ENCODE measurements at regions not wholly inside any gene's neighbourhood (a gene's known extent, or its start where the extent isn't known, plus 50 kb on each side); places are given as distances from the start of the nearest gene placed in this dataset.

DNA sequence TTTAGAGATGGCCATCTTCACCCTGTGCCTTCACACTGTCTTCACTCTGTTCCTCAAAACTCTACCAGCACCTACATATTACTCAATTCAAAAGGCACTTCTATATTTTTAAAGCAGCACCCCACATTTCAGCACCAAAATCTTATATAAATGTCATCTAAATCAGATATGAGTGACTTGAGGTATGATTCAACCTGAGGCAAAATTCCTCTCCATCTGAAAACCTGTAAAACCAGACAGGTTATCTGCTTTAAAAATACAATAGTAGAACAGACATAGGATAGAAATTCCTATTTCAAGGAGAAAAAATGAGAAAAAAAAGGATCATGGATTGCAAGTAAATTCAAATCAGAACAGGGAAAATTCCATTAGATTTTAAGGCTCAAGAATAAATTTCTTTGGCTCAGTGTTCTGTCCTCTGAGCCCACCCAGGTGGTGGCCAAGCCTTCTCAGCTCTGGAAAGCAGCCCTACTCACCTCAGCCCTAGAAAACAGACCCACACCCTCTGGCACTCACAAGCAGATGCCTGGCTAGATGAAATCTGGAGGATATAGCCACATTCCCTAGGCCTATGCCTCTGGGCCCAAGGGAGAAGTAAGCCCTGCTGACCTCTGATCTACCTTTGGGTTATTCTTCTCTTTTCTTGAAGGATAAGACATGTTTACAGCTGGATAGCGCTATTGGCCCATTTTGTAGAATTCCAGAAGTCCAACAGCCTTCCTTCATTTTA lies 211.1 kb upstream of the XIST start:
- H4K20me1 ChIP-seq (ENCODE audit: insufficient read depth): no peaks in the 10 kb centered on the region
- ChIA-PET CTCF (no interaction called here), POLR2A (no interaction called here), RAD21 (ENCODE audit: low non-redundant PET in 1 of 2, low total read pairs in 2 of 2, uncharacterized antibody in 2 of 2, unreplicated experiment in 2 of 2) (no interaction called here)
- no peaks in the 10 kb centered on the region for H3K9me2 ChIP-seq (ENCODE audit: insufficient read depth)
- TF ChIP-seq YY1 (IDR thresholded peaks at IDR 0.05; ENCODE audit: extremely low read depth, insufficient replicate concordance, low read depth, low read length) (no peak), SRF (IDR thresholded peaks at IDR 0.05; ENCODE audit: low read depth) (no peak)
- H3K4me1 ChIP-seq (ENCODE audit: control insufficient read depth in 1 of 2, insufficient read depth in 2 of 2, low read length in 2 of 2): no peaks in the 10 kb centered on the region
- no peak overlapping the region for H3K4me3 ChIP-seq (replicated peaks in 1 of 2; ENCODE audit: low read depth in 1 of 2, low read length in 2 of 2)
- H3K4me2 ChIP-seq (ENCODE audit: low read length): no peak overlapping the region
- H3K27me3 ChIP-seq (ENCODE audit: insufficient read depth, low read length): no peaks in the 10 kb centered on the region
- no peak for ATAC-seq
- no peak for DNase-seq (ENCODE audit: low read depth, low spot score)
- no peak overlapping the region for H3K9ac ChIP-seq (ENCODE audit: low read length)
- no peaks in the 10 kb centered on the region for H3K36me3 ChIP-seq (ENCODE audit: control insufficient read depth in 1 of 2, insufficient read depth in 2 of 2, low read length in 2 of 2)
- no peaks in the 10 kb centered on the region for H3K79me2 ChIP-seq (ENCODE audit: insufficient read depth, low read length)
- H3K9me3 ChIP-seq (ENCODE audit: control insufficient read depth in 1 of 2, insufficient read depth in 1 of 2, low read depth in 1 of 2, low read length in 2 of 2): no peaks in the 10 kb centered on the region
- intact Hi-C loops (cut with micrococcal nuclease): no loop called here
- no TSS peak for BruUV-seq (replicated peaks)
- H2AFZ ChIP-seq (ENCODE audit: low read depth, low read length, poor library complexity, severe bottlenecking): no peak overlapping the region
- H3K27ac ChIP-seq (ENCODE audit: low read depth, low read length): no peak overlapping the region

DNA sequence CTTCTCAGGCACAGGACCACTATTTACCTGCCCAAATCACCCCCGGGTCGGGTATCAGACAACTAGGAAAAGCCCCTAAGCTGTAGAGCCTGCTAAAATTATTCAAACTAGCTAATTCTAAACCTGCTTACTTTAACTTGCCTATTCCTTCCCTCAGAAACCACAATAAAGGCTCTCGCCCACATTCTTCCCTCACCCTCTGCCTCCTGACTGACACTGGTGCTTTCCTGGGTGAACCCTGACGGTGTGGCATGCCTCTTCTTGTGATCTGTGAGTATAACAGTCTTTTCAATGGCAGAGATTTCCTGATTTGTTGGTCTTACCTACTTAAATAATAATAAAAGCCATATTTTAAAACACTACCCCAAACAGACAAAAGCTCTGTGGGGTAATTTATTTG lies 209.4 kb upstream of the XIST start:
- DNase-seq (ENCODE audit: low read depth, low spot score): no peak
- RAD21 ChIA-PET (ENCODE audit: low non-redundant PET in 1 of 2, low total read pairs in 2 of 2, uncharacterized antibody in 2 of 2, unreplicated experiment in 2 of 2): no interaction called here
- no peak for TF ChIP-seq ELF1 (IDR thresholded peaks at IDR 0.05; ENCODE audit: borderline replicate concordance, low read depth)
- no peak for TF ChIP-seq ZFX (IDR thresholded peaks at IDR 0.05)
- no peak for TF ChIP-seq EZH2 (IDR thresholded peaks at IDR 0.05)
- no peak for TF ChIP-seq SIN3A (IDR thresholded peaks at IDR 0.05; ENCODE audit: low read depth)
- TF ChIP-seq TCF7L2 (IDR thresholded peaks at IDR 0.05; ENCODE audit: borderline replicate concordance, extremely low read depth, insufficient read depth, insufficient read length): no peak
- TF ChIP-seq, protein P1, sequence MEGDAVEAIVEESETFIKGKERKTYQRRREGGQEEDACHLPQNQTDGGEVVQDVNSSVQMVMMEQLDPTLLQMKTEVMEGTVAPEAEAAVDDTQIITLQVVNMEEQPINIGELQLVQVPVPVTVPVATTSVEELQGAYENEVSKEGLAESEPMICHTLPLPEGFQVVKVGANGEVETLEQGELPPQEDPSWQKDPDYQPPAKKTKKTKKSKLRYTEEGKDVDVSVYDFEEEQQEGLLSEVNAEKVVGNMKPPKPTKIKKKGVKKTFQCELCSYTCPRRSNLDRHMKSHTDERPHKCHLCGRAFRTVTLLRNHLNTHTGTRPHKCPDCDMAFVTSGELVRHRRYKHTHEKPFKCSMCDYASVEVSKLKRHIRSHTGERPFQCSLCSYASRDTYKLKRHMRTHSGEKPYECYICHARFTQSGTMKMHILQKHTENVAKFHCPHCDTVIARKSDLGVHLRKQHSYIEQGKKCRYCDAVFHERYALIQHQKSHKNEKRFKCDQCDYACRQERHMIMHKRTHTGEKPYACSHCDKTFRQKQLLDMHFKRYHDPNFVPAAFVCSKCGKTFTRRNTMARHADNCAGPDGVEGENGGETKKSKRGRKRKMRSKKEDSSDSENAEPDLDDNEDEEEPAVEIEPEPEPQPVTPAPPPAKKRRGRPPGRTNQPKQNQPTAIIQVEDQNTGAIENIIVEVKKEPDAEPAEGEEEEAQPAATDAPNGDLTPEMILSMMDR (IDR thresholded peaks at IDR 0.05 in 2 of 3, conservative IDR thresholded peaks at IDR 0.05 in 1 of 3; ENCODE audit: borderline replicate concordance in 1 of 3, insufficient read depth in 1 of 3, low read depth in 2 of 3, low read length in 2 of 3): no peak
- no peak for TF ChIP-seq POLR2AphosphoS5 (IDR thresholded peaks at IDR 0.05; ENCODE audit: low read depth, low read length)
- TF ChIP-seq ZNF274 (IDR thresholded peaks at IDR 0.05; ENCODE audit: low read depth, low read length): no peak
- TF ChIP-seq, protein P2, sequence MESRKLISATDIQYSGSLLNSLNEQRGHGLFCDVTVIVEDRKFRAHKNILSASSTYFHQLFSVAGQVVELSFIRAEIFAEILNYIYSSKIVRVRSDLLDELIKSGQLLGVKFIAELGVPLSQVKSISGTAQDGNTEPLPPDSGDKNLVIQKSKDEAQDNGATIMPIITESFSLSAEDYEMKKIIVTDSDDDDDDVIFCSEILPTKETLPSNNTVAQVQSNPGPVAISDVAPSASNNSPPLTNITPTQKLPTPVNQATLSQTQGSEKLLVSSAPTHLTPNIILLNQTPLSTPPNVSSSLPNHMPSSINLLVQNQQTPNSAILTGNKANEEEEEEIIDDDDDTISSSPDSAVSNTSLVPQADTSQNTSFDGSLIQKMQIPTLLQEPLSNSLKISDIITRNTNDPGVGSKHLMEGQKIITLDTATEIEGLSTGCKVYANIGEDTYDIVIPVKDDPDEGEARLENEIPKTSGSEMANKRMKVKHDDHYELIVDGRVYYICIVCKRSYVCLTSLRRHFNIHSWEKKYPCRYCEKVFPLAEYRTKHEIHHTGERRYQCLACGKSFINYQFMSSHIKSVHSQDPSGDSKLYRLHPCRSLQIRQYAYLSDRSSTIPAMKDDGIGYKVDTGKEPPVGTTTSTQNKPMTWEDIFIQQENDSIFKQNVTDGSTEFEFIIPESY (IDR thresholded peaks at IDR 0.05; ENCODE audit: extremely low read depth, insufficient replicate concordance, low read length): no peak
- no peak for TF ChIP-seq YY1 (IDR thresholded peaks at IDR 0.05; ENCODE audit: extremely low read depth, insufficient replicate concordance, low read depth, low read length)
- TF ChIP-seq EZH2phosphoT487 (IDR thresholded peaks at IDR 0.05; ENCODE audit: borderline replicate concordance): no peak
- TF ChIP-seq FOSL1 (IDR thresholded peaks at IDR 0.05; ENCODE audit: low read depth): no peak

More for the DNA sequence above, 209.4 kb upstream of the XIST start:
- BruUV-seq (replicated peaks): no TSS peak
- H3K27ac ChIP-seq (ENCODE audit: low read depth, low read length): no peak overlapping the region
- H3K4me1 ChIP-seq (ENCODE audit: control insufficient read depth in 1 of 2, insufficient read depth in 2 of 2, low read length in 2 of 2): no peaks in the 10 kb centered on the region
- H3K9ac ChIP-seq (ENCODE audit: low read length): no peak overlapping the region
- ChIA-PET CTCF (no interaction called here), POLR2A (no interaction called here)
- H3K79me2 ChIP-seq (ENCODE audit: insufficient read depth, low read length): no peaks in the 10 kb centered on the region
- H3K27me3 ChIP-seq (ENCODE audit: insufficient read depth, low read length): no peaks in the 10 kb centered on the region
- ATAC-seq: no peak
- no peaks in the 10 kb centered on the region for H3K36me3 ChIP-seq (ENCODE audit: control insufficient read depth in 1 of 2, insufficient read depth in 2 of 2, low read length in 2 of 2)
- H3K4me3 ChIP-seq (replicated peaks in 1 of 2; ENCODE audit: low read depth in 1 of 2, low read length in 2 of 2): no peak overlapping the region
- intact Hi-C loops (cut with micrococcal nuclease): no loop called here
- no peaks in the 10 kb centered on the region for H3K9me2 ChIP-seq (ENCODE audit: insufficient read depth)
- no peaks in the 10 kb centered on the region for H4K20me1 ChIP-seq (ENCODE audit: insufficient read depth)
- no peak overlapping the region for H3K4me2 ChIP-seq (ENCODE audit: low read length)
- no peak overlapping the region for H2AFZ ChIP-seq (ENCODE audit: low read depth, low read length, poor library complexity, severe bottlenecking)
- no peaks in the 10 kb centered on the region for H3K9me3 ChIP-seq (ENCODE audit: control insufficient read depth in 1 of 2, insufficient read depth in 1 of 2, low read depth in 1 of 2, low read length in 2 of 2)
